ENCODE measurements at regions not wholly inside any gene's neighbourhood (a gene's known extent, or its start where the extent isn't known, plus 50 kb on each side); places are given as distances from the start of the nearest gene placed in this dataset.

- TF ChIP-seq CTCF (conservative IDR thresholded peaks at IDR 0.05; ENCODE audit: low read length), result no peak
- no peak for TF ChIP-seq EZH2phosphoT487 (IDR thresholded peaks at IDR 0.05; ENCODE audit: borderline replicate concordance, low read depth, low read length)
These were observed 346.8 kb downstream of the TCERG1L start for GRCh38 chr10:130964771-130965170.
